Spleen (tissue), 11 donors: ENCODE measurements at regions not wholly inside any gene's neighbourhood (a gene's known extent, or its start where the extent isn't known, plus 50 kb on each side); places are given as distances from the start of the nearest gene placed in this dataset.
A peak's percentile ranks its signal among the peaks of the same experiment; 100 is the strongest.
"Not testable (repeated sequence)": the region's sequence is repeated elsewhere in the genome, so short reads cannot be mapped to it uniquely, and the experiment has no call there.

Experiments
- DNase-seq: peaks from one replicate; pipeline ENCODE4 v3.0.0-alpha.2; 2020
- H3K27ac ChIP-seq, 8 donors: fragments of 200-600 bp; sonication (generic) in 7 of 8; 1 replicate in 4 of 8; 2 replicates in 4 of 8; pipeline versions ENCODE4 v1.5.0 to v1.8.0; 2016 to 2021; ENCODE audit warnings: inconsistent platforms in 4 of 8, mild to moderate bottlenecking in 4 of 8, moderate library complexity in 1 of 8
- H3K27me3 ChIP-seq, 7 donors: fragments of 200-600 bp; sonication (generic) in 6 of 7; replicated peaks in 1 of 7; 1 replicate in 4 of 7; 2 replicates in 3 of 7; pipeline versions ENCODE4 v1.5.0 to v1.8.0; 2016 to 2021; ENCODE audit warnings: inconsistent platforms in 3 of 7, mild to moderate bottlenecking in 1 of 7
- H3K36me3 ChIP-seq, 6 donors: fragments of 200-600 bp; sonication (generic) in 5 of 6; 1 replicate in 4 of 6; 2 replicates in 2 of 6; pipeline versions ENCODE4 v1.5.0 to v1.8.0; 2016 to 2021; ENCODE audit warnings: inconsistent platforms in 2 of 6
- H3K4me1 ChIP-seq, 6 donors: fragments of 200-600 bp; sonication (generic) in 5 of 6; 1 replicate in 3 of 6; 2 replicates in 3 of 6; pipeline versions ENCODE4 v1.5.0 to v1.8.0; 2016 to 2021; ENCODE audit warnings: inconsistent platforms in 3 of 6
- H3K4me3 ChIP-seq, 8 donors: fragments of 200-600 bp; sonication (generic) in 7 of 8; 1 replicate in 4 of 8; 2 replicates in 4 of 8; pipeline versions ENCODE4 v1.5.0 to v1.8.0; 2016 to 2021; ENCODE audit warnings: inconsistent platforms in 4 of 8, mild to moderate bottlenecking in 4 of 8, moderate library complexity in 2 of 8
- H3K9me3 ChIP-seq, 8 donors: fragments of 200-600 bp; sonication (generic) in 7 of 8; 1 replicate in 4 of 8; 2 replicates in 4 of 8; pipeline versions ENCODE4 v1.5.0 to v1.8.0; 2016 to 2021; ENCODE audit warnings: inconsistent platforms in 4 of 8
- WGBS, 5 donors: extraction: QIAGEN DNeasy Blood & Tissue Kit in 3 of 5; methylation state at CpG; one replicate each; pipeline versions ENCODE4 v1.1.5 to v1.1.7; 2013 to 2018; 5-methylcytosine and 5-hydroxymethylcytosine counted together
- intact Hi-C: fragments of 100-400 bp; cut with DNase I; formaldehyde crosslinking; loops from one replicate; pipeline ENCODE4 v1.15.0; 2023; ENCODE audit warnings: low total_unique reads
- donor health status: healthy with polysubstance abuse.
- donor health status: DM: no; HTN: no; CAD: no; lungs with moderate emphysema.
- donor health status: DM: no; HTN: no; CAD: no.
- donor health status: Bipolar disorder and iron deficiency.
- donor health status: healthy.
- donor health status: DM: no; HTN: no; CAD: no.
- donor health status: DM: yes; HTN: yes; CAD: no.

- H3K4me3 ChIP-seq, intact Hi-C loops, H3K36me3 ChIP-seq, H3K27me3 ChIP-seq, H3K9me3 ChIP-seq, DNase-seq, H3K4me1 ChIP-seq, H3K27ac ChIP-seq: not testable (repeated sequence)
- 70 to 76% (median 72%) methylated on average over 10 to 33 of the region's 35 CpGs for WGBS, 5 donors
Observed at GRCh38 chr16:88227026-88227721, 155.6 kb upstream of the ZNF469 start.

- DNase-seq, intact Hi-C loops, H3K9me3 ChIP-seq, H3K27me3 ChIP-seq, H3K4me3 ChIP-seq, H3K27ac ChIP-seq, H3K36me3 ChIP-seq: not testable (repeated sequence)
- peaks cover 0 to 14% (median 10%) of the 10 kb centered on the region in 6 donors for H3K4me1 ChIP-seq
- 85 to 94% (median 89%) methylated on average over 25 to 36 of the region's 36 CpGs for WGBS, 5 donors
Observed at GRCh38 chr16:88227722-88228482, 154.9 kb upstream of the ZNF469 start.

GRCh38 chr16:88228751-88229150 lies 154.0 kb upstream of the ZNF469 start:
- H3K4me3 ChIP-seq, intact Hi-C loops, H3K27me3 ChIP-seq, H3K36me3 ChIP-seq, H3K9me3 ChIP-seq, DNase-seq, H3K27ac ChIP-seq: not testable (repeated sequence)
- peaks cover 0 to 18% (median 12%) of the 10 kb centered on the region in 6 donors for H3K4me1 ChIP-seq
- 77 to 93% (median 81%) methylated on average over 8 of the region's 8 CpGs for WGBS, 5 donors

- H3K9me3 ChIP-seq, DNase-seq, H3K4me3 ChIP-seq, H3K27ac ChIP-seq, H3K36me3 ChIP-seq, intact Hi-C loops, H3K27me3 ChIP-seq: not testable (repeated sequence)
- peaks cover 0 to 25% (median 15%) of the 10 kb centered on the region in 6 donors for H3K4me1 ChIP-seq
- WGBS, 5 donors: 87 to 97% (median 88%) methylated on average over 10 to 12 of the region's 12 CpGs
Observed at GRCh38 chr16:88229710-88230109, 153.0 kb upstream of the ZNF469 start.

GRCh38 chr16:88230276-88230966 lies 152.3 kb upstream of the ZNF469 start:
- 87 to 97% (median 93%) methylated on average over 7 to 17 of the region's 24 CpGs for WGBS, 5 donors
- H3K4me3 ChIP-seq, H3K9me3 ChIP-seq, H3K27me3 ChIP-seq, H3K36me3 ChIP-seq, H3K27ac ChIP-seq, DNase-seq, intact Hi-C loops: not testable (repeated sequence)
- peaks cover 0 to 29% (median 15%) of the 10 kb centered on the region in 6 donors for H3K4me1 ChIP-seq

- H3K27me3 ChIP-seq, H3K9me3 ChIP-seq, intact Hi-C loops, DNase-seq, H3K36me3 ChIP-seq, H3K27ac ChIP-seq, H3K4me3 ChIP-seq: not testable (repeated sequence)
- 84 to 95% (median 89%) methylated on average over 7 to 17 of the region's 19 CpGs for WGBS, 5 donors
- peaks cover 0 to 33% (median 15%) of the 10 kb centered on the region in 6 donors for H3K4me1 ChIP-seq
Observed at GRCh38 chr16:88230967-88231615, 151.7 kb upstream of the ZNF469 start.

- 82 to 92% (median 88%) methylated on average over 7 to 13 of the region's 13 CpGs for WGBS, 5 donors
- intact Hi-C loops, H3K9me3 ChIP-seq, H3K27me3 ChIP-seq, H3K36me3 ChIP-seq, DNase-seq, H3K4me3 ChIP-seq: not testable (repeated sequence)
- Histone ChIP-seq H3K27ac (peak overlapping the region in 5 of 8 donors; percentile 68 to 83 (median 75)), H3K4me1 (peaks cover 0 to 37% (median 17%) of the 10 kb centered on the region in 6 donors)
Observed at GRCh38 chr16:88231839-88232238, 150.9 kb upstream of the ZNF469 start.
